ENCODE measurements at regions not wholly inside any gene's neighbourhood (a gene's known extent, or its start where the extent isn't known, plus 50 kb on each side); places are given as distances from the start of the nearest gene placed in this dataset.
"Not testable (repeated sequence)": the region's sequence is repeated elsewhere in the genome, so short reads cannot be mapped to it uniquely, and the experiment has no call there.

- TF ChIP-seq CTCF (IDR thresholded peaks at IDR 0.05 in 4 of 5, conservative IDR thresholded peaks at IDR 0.05 in 1 of 5); POLR2A (IDR thresholded peaks at IDR 0.05): not testable (repeated sequence)
These were observed 254.4 kb upstream of the USP9Y start for GRCh38 chrY:12446486-12447265.

Data from gastrocnemius medialis (tissue), 4 donors.